Spleen (tissue), 11 donors: ENCODE measurements at regions not wholly inside any gene's neighbourhood (a gene's known extent, or its start where the extent isn't known, plus 50 kb on each side); places are given as distances from the start of the nearest gene placed in this dataset.

Experiments
- DNase-seq: peaks from one replicate; pipeline ENCODE4 v3.0.0-alpha.2; 2020
- H3K27ac ChIP-seq, 8 donors: fragments of 200-600 bp; sonication (generic) in 7 of 8; 1 replicate in 4 of 8; 2 replicates in 4 of 8; pipeline versions ENCODE4 v1.5.0 to v1.8.0; 2016 to 2021; ENCODE audit warnings: inconsistent platforms in 4 of 8, mild to moderate bottlenecking in 4 of 8, moderate library complexity in 1 of 8
- H3K27me3 ChIP-seq, 7 donors: fragments of 200-600 bp; sonication (generic) in 6 of 7; replicated peaks in 1 of 7; 1 replicate in 4 of 7; 2 replicates in 3 of 7; pipeline versions ENCODE4 v1.5.0 to v1.8.0; 2016 to 2021; ENCODE audit warnings: inconsistent platforms in 3 of 7, mild to moderate bottlenecking in 1 of 7
- H3K36me3 ChIP-seq, 6 donors: fragments of 200-600 bp; sonication (generic) in 5 of 6; 1 replicate in 4 of 6; 2 replicates in 2 of 6; pipeline versions ENCODE4 v1.5.0 to v1.8.0; 2016 to 2021; ENCODE audit warnings: inconsistent platforms in 2 of 6
- H3K4me1 ChIP-seq, 6 donors: fragments of 200-600 bp; sonication (generic) in 5 of 6; 1 replicate in 3 of 6; 2 replicates in 3 of 6; pipeline versions ENCODE4 v1.5.0 to v1.8.0; 2016 to 2021; ENCODE audit warnings: inconsistent platforms in 3 of 6
- H3K4me3 ChIP-seq, 8 donors: fragments of 200-600 bp; sonication (generic) in 7 of 8; 1 replicate in 4 of 8; 2 replicates in 4 of 8; pipeline versions ENCODE4 v1.5.0 to v1.8.0; 2016 to 2021; ENCODE audit warnings: inconsistent platforms in 4 of 8, mild to moderate bottlenecking in 4 of 8, moderate library complexity in 2 of 8
- H3K9me3 ChIP-seq, 8 donors: fragments of 200-600 bp; sonication (generic) in 7 of 8; 1 replicate in 4 of 8; 2 replicates in 4 of 8; pipeline versions ENCODE4 v1.5.0 to v1.8.0; 2016 to 2021; ENCODE audit warnings: inconsistent platforms in 4 of 8
- POLR2A ChIP-seq, 3 donors: fragments of 450-650 bp; IDR thresholded peaks; one replicate each; pipeline ENCODE4 v1.5.1; 2017; ENCODE audit warnings: antibody characterized with exemption in 3 of 3, mild to moderate bottlenecking in 1 of 3
- POLR2AphosphoS5 ChIP-seq, 3 donors: sonication (generic); formaldehyde crosslinking; IDR thresholded peaks; one replicate each; pipeline ENCODE4 v1.5.1; 2017; ENCODE audit warnings: antibody characterized with exemption in 3 of 3
- WGBS, 5 donors: extraction: QIAGEN DNeasy Blood & Tissue Kit in 3 of 5; methylation state at CpG; one replicate each; pipeline versions ENCODE4 v1.1.5 to v1.1.7; 2013 to 2018; 5-methylcytosine and 5-hydroxymethylcytosine counted together
- intact Hi-C: fragments of 100-400 bp; cut with DNase I; formaldehyde crosslinking; loops from one replicate; pipeline ENCODE4 v1.15.0; 2023; ENCODE audit warnings: low total_unique reads
- TF ChIP-seq, protein P1 (sequence below), 11 experiments: fragments of 200-600 bp in 7 of 11; fragments of 450-650 bp in 4 of 11; sonication (generic) in 4 of 11; IDR thresholded peaks in 8 of 11; conservative IDR thresholded peaks in 3 of 11; 1 replicate in 7 of 11; 2 replicates in 4 of 11; pipeline versions ENCODE4 v1.4.0 to v1.8.0; 2016 to 2021; ENCODE audit warnings: antibody characterized with exemption in 11 of 11, inconsistent platforms in 4 of 11, mild to moderate bottlenecking in 1 of 11
- donor health status: healthy with polysubstance abuse.
- donor health status: DM: no; HTN: no; CAD: no; lungs with moderate emphysema.
- donor health status: DM: no; HTN: no; CAD: no.
- donor health status: Bipolar disorder and iron deficiency.
- donor health status: healthy.
- donor health status: DM: no; HTN: no; CAD: no.
- donor health status: DM: yes; HTN: yes; CAD: no.

- Histone ChIP-seq H3K4me1 (no peaks in the 10 kb centered on the region), H3K9me3 (peaks cover 0 to 3% (median 0%) of the 10 kb centered on the region in 8 donors), H3K27me3 (no peaks in the 10 kb centered on the region), H3K27ac (no peak overlapping the region), H3K36me3 (no peaks in the 10 kb centered on the region), H3K4me3 (no peak overlapping the region)
- no peak for DNase-seq
- WGBS, 5 donors: 88 to 97% (median 91%) methylated on average over 1 of the region's 1 CpG
- intact Hi-C loops: no loop called here
- TF ChIP-seq POLR2A (IDR thresholded peaks at IDR 0.05): no peak
Measured at GRCh38 chr3:99330924-99331532, 307.4 kb upstream of the COL8A1 start.

- WGBS, 5 donors: 43 to 59% (median 48%) methylated on average over 2 of the region's 2 CpGs
- Histone ChIP-seq H3K4me3 (no peak overlapping the region), H3K36me3 (no peaks in the 10 kb centered on the region), H3K4me1 (no peaks in the 10 kb centered on the region), H3K27ac (no peak overlapping the region), H3K27me3 (no peaks in the 10 kb centered on the region), H3K9me3 (peaks cover 0 to 3% (median 0%) of the 10 kb centered on the region in 8 donors)
- no peak for TF ChIP-seq POLR2AphosphoS5 (IDR thresholded peaks at IDR 0.05)
- TF ChIP-seq POLR2A (IDR thresholded peaks at IDR 0.05): no peak
- TF ChIP-seq, protein P1, sequence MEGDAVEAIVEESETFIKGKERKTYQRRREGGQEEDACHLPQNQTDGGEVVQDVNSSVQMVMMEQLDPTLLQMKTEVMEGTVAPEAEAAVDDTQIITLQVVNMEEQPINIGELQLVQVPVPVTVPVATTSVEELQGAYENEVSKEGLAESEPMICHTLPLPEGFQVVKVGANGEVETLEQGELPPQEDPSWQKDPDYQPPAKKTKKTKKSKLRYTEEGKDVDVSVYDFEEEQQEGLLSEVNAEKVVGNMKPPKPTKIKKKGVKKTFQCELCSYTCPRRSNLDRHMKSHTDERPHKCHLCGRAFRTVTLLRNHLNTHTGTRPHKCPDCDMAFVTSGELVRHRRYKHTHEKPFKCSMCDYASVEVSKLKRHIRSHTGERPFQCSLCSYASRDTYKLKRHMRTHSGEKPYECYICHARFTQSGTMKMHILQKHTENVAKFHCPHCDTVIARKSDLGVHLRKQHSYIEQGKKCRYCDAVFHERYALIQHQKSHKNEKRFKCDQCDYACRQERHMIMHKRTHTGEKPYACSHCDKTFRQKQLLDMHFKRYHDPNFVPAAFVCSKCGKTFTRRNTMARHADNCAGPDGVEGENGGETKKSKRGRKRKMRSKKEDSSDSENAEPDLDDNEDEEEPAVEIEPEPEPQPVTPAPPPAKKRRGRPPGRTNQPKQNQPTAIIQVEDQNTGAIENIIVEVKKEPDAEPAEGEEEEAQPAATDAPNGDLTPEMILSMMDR (IDR thresholded peaks at IDR 0.05 in 8 of 11, conservative IDR thresholded peaks at IDR 0.05 in 3 of 11): no peak
- intact Hi-C loops: no loop called here
- DNase-seq: no peak
Measured at GRCh38 chr3:99330281-99330680, 308.1 kb upstream of the COL8A1 start.

- peaks cover 0 to 3% (median 0%) of the 10 kb centered on the region in 8 donors for H3K9me3 ChIP-seq
- no peaks in the 10 kb centered on the region for H3K4me1 ChIP-seq
- no peaks in the 10 kb centered on the region for H3K36me3 ChIP-seq
- intact Hi-C loops: no loop called here
- H3K27ac ChIP-seq: no peak overlapping the region
- TF ChIP-seq, protein P1 (IDR thresholded peaks at IDR 0.05 in 8 of 11, conservative IDR thresholded peaks at IDR 0.05 in 3 of 11): no peak
- TF ChIP-seq POLR2AphosphoS5 (IDR thresholded peaks at IDR 0.05): no peak
- no peak for TF ChIP-seq POLR2A (IDR thresholded peaks at IDR 0.05)
- H3K4me3 ChIP-seq: no peak overlapping the region
- WGBS, 5 donors: 70 to 82% (median 76%) methylated on average over 4 of the region's 4 CpGs
- DNase-seq: no peak
- no peaks in the 10 kb centered on the region for H3K27me3 ChIP-seq
Measured at GRCh38 chr3:99325402-99325801, 313.0 kb upstream of the COL8A1 start.

DNA sequence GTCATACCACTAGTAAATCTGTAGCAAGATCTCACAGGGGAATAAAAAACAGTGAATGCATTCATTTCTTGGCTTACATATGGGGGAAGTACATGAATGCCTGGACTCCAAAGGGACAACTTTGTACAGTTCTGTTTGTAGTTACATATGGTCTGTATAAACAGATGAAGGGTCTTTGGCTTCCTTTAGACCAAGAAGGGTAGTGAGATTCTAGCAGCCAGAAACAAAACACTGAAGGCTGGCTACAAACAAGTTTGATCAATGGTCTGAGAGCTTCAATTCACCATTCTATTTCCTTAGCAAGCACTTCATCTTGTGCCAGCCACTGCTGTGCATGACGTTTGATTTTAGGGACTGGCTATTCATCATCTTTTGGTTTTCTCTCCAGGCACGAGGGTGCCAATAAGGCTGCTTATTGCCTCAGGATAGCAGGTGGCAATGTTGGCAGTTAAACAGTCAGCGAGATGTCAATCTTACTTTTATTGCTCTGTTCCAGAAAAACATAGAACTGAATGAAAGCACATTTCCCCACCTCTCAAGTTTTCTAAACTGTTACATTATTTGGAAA, 313.7 kb upstream of the COL8A1 start:
- Histone ChIP-seq H3K27ac (no peak overlapping the region), H3K9me3 (peaks cover 0 to 3% (median 0%) of the 10 kb centered on the region in 8 donors), H3K27me3 (no peaks in the 10 kb centered on the region), H3K4me3 (no peak overlapping the region), H3K36me3 (no peaks in the 10 kb centered on the region), H3K4me1 (no peaks in the 10 kb centered on the region)
- 40 to 62% (median 46%) methylated on average over 3 of the region's 3 CpGs for WGBS, 5 donors
- DNase-seq: no peak
- intact Hi-C loops: no loop called here
- TF ChIP-seq POLR2AphosphoS5 (IDR thresholded peaks at IDR 0.05) (no peak), POLR2A (IDR thresholded peaks at IDR 0.05) (no peak)
- TF ChIP-seq, protein P1 (IDR thresholded peaks at IDR 0.05 in 8 of 11, conservative IDR thresholded peaks at IDR 0.05 in 3 of 11): no peak
